ENCODE measurements at regions not wholly inside any gene's neighbourhood (a gene's known extent, or its start where the extent isn't known, plus 50 kb on each side); places are given as distances from the start of the nearest gene placed in this dataset.

DNA sequence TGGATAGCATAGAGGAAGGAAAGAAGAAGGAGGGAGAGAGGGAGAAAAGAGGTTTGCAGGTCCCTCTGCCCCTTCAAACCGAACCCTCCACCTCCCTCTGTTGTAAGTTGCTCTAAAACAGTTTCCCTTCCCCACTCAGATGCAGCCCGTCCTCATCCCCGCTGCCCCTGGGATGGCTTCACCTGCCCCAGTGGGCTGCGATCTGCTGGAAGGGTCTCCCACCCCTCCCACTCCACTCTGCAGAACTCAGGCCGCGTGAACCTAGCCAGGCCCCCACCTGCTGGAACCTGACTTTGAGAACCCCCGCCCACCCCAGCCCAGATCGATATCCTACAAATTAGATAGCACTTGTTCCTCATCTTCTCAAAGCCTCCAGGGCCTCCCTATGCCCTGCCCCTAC is 190.8 kb downstream of the DLL1 start:
- no peak for DNase-seq (ENCODE audit: low read depth in 3 of 3, low spot score in 1 of 3)

DNA sequence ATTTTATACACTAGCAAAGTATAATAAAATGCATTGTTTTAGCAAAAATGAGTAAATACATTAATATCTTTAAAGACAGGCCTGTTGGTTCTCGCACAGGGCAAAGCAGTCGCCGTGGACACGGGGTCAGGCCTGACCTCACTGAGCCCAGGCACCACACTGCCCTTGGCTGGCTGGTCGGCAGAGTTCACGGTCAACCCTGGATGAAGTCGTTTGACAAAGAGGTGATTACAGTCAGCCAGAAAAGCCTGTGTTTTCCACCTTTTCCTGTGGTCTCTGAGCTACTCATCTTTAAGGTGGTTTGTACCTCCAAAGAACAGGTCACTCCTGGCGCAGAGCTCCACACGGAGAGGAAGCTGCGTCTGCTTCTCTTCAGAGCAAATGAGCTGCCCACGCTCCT is 191.5 kb downstream of the DLL1 start:
- no peak for DNase-seq (ENCODE audit: low read depth in 3 of 3, low spot score in 1 of 3)

DNA sequence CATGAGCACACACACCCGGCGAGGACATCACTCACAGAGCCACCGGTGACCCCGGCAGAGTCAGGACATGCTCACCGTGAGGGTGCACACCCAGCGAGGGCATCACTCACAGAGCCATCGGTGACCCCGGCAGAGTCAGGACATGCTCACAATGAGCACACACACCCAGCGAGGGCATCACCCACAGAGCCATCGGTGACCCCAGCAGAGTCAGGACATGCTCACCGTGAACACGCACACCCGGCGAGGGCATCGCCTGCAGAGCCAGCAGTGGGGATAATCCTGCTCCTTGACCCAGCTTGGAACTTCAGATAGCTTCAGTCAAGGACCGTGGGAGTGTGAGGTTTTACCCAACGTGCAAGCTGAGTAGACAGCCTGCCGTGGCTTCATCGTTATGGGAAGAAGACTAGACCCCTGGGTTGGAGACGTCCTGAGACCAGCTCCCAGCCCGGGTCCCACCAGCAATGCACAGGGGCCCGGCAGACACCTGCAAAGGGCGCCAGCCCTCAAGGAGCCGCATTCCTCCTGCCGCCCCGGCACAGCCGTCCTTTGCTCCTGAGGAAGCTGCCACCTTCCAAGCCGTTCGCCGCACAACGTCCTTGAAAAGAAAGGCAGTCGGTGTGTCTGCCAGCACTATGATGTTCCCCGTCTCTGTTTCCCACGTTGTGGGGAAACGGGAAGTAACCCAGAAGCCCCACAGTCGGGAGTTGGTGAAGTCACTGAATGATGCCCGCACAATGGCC is 192.3 kb downstream of the DLL1 start:
- no peak for DNase-seq (ENCODE audit: low read depth in 3 of 3, low spot score in 1 of 3)

DNA sequence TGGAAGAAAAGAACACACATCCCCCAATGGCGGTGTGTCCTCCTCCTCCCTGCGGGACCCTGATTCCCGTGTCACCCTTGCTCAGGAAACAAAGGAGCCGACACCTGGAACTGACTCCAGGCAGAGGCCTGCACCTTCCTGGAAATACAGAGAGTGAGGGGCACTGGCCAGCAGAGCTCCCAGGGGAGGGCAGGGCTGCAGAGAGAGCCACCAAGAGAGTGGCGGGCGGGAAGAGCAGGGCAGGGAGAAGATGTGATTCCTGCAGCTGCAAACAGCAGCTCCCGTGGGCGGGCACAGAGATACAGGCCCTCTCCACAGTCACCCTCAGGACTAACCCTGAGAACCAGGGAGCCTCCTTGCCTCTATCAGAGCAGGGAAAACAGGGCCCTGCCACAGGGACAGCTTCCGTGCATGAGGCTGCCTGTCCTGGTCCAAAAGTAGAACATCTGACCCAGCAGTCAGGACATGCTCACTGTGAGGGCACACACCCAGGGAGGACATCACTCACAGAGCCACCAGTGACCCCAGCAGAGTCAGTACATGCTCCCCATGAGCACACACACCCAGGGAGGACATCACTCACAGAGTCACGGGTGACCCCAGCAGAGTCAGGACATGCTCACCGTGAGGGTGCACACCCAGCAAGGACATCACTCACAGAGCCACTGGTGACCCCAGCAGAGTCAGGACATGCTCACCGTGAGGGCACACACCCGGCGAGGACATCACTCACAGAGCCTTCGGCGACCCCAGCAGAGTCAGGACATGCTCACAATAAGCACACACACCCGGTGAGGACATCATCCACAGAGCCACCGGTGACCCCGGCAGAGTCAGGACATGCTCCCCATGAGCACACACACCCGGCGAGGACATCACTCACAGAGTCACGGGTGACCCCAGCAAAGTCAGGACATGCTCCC is 193.1 kb downstream of the DLL1 start:
- no peak for DNase-seq (ENCODE audit: low read depth in 3 of 3, low spot score in 1 of 3)

DNA sequence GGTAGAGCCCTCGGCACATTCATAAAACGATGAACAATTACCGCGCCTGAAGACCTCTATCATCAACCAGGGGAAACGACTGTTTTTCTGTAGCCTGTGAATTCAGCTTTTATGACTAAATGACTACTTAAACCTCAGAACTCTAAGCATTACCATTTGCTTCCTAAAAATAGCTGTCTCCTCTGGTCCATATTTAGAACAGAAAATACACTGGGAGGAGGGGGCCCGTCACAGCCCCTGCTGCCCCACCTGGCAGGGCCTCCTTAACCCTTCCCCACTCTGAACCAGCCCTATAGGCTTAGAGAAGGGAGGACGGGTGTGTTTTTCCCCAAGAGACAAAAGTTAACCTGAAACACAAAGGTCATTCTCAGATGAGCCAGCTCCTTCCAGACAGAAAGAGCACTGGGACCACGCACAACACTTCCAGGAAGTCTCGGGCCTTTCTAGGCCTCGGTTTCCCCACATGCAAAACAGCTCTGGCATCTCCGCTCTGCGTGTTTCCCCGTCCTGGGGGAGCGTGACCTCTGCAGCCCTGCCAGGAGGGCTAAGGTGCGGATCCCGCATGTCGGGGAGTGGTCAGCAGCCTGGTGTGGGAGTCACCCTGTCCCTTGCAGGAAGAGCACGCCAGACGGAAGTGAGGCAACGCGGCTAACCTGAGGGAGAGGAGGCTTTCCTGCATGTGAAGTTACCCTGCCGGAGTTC is 193.9 kb downstream of the DLL1 start:
- no peak for DNase-seq (ENCODE audit: low read depth in 3 of 3, low spot score in 1 of 3)

DNA sequence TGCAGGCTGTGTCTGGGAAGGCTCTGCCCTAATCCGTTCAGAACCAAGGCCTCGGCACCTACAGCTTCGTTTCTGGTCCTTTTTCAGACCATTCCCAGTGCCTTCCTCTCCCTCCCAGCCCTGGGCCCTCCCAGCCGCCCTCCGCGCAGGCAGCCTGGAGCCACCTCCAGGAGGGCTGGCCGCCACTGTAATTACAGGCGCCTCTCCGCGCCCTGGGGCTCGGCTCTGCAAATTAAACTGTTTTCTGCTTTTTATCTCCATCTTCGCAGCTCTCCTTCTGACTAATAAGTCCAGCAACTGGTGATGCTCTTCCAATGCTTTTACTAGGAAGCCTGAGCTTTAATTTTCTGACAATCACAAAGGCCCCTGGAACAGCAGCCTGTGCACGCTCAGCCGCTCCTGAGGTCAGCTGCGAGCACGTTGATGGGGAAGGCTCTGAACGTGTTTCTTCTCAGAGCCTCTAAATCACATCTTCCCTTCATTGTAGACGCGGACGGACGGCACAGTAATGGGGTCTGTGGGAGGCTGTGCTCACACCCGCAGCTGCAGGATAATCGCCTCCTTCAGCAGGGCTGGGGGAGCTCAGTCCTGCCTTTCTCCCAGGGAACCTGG is 194.6 kb downstream of the DLL1 start:
- DNase-seq (ENCODE audit: low read depth in 3 of 3, low spot score in 1 of 3): no peak

DNA sequence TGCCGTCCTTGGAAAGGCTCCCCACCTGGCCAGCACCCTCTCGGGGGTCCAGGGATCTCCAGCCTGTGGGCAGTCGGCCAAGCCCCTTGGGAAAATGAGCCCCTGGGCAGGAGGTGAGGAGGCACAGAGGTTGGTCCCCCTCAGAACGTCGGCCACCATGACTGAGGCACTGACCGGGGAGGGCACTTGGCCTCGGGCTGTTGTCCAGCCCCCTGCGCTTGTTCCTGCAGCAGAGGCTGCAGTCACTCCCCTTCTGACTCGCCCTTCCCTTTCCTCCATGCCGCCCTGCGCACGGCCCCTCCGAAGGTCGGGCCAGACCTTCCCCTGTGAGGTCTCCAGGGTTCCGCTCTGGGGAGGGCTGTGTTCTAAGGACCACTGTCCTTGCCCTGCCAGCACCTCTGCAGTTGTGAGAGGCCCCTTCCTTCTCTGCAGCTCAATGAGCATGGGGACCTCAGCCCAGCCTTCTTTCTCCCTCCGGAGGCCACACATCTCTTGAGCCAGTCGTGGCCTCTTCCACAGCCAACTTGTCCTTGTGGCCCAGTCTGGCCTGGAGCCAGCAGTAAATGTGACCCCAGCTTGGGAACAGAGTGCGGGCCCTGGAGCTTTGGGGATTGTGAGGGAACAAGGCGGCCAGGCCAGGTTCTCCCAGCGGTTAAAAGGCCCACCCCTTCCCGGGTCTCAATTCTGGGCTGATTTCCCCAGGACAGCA is 195.5 kb downstream of the DLL1 start:
- DNase-seq (ENCODE audit: low read depth in 3 of 3, low spot score in 1 of 3): no peak

DNA sequence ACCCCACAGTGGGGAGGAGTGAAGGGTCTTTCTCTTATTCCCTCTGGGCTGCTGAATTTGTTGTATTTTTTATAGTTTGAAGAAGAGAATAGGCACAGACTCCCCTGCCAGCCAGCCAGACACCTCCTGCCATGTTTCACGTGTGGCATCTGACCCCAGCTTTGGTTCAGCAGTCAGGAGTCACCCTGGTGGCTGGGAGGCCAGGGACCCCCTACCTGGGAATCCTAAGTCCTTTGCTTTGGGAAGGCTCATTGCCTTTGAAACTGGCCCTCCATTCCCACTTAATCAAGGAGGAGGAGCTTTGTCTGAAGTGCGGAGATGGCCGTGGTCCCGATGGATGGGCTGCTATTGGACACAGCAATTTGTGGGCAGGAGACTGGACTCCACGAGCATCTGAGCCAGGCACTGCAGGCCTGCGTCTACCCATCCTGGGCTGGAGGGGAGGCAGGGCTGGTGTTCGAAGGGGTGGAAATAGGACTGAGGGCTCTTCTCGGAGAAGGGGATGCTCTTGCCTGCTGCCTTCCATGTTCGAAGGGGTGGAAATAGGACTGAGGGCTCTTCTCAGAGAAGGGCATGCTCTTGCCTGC is 196.1 kb downstream of the DLL1 start:
- no peak for DNase-seq (ENCODE audit: low read depth in 3 of 3, low spot score in 1 of 3)

DNA sequence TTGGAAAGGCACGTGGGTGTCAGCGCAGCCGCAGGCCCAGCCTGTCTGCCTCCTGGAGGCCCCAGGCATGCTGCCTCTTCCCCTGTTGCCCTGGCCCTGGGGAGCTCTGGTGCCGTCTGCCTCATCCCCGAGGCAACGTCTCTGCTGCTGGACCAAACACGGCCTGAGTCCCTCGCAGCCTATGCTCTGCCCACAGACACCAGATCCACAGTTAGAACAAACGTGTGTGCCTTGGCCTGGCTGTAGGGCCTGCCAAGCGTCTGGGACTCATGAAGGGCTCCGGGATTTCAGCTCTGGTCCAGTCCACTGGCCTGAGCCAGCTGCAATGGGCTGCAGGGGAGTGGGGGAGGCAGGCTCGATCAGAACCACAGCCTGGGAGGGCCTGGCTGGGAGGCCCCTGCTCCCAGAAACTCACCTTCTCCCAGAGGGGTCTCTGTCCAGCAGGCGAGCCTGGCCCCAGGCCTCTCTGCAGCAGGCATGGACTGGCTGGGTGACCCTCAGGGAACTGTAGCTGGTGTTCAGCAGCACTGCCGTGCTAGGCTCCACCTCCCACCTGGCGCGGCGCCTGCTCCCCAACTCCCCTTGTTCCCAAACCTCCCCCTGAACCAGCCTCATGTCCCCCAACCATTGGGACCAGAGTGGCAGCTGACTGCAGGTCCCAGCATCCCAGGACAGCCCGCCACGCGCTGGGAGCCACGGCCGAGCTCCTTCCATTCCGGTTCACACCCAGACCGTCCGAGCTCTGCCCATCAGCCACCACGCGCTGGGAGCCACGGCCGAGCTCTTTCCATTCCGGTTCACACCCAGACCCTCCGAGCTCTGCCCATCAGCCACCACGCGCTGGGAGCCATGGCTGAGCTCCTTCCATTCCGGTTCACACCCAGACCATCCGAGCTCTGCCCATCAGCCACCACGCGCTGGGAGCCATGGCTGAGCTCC is 197.0 kb downstream of the DLL1 start:
- DNase-seq (ENCODE audit: low read depth in 3 of 3, low spot score in 1 of 3): no peak

DNA sequence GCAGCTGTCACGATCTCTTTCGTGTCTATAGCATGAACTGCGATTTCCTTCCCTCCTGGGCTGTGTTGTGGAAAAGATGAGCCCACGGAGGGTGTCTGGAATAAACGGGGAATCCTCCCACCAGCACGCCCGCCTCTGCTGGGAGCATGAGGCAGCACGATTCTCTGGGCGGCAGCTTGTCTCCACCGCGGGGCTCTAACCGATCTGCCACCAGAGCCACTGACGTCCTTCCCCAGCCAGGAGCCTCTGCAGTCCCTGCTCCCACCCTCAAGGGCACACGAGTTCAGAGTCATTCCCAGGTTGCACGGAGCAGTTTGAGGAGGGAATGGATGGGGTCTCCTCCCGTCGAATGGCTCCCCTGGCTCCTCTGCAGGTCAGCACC is 197.6 kb downstream of the DLL1 start:
- no peak for DNase-seq (ENCODE audit: low read depth in 3 of 3, low spot score in 1 of 3)

DNA sequence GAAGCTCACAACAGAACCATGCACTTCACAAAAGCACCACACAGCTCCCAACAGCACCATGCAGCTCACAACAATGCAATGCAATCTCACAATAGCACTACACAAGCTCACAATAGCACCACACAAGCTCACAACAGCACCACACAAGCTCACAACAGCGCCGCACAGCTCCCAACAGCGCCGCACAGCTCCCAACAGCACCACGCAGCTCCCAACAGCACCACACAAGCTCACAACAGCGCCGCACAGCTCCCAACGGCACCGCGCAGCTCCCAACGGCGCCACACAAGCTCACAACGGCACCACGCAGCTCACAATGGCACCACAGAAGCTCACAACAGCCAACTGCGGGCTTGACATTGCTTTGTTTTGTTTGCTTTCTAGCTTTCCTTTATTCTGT is 198.1 kb downstream of the DLL1 start:
- no peak for DNase-seq (ENCODE audit: low read depth in 3 of 3, low spot score in 1 of 3)

DNA sequence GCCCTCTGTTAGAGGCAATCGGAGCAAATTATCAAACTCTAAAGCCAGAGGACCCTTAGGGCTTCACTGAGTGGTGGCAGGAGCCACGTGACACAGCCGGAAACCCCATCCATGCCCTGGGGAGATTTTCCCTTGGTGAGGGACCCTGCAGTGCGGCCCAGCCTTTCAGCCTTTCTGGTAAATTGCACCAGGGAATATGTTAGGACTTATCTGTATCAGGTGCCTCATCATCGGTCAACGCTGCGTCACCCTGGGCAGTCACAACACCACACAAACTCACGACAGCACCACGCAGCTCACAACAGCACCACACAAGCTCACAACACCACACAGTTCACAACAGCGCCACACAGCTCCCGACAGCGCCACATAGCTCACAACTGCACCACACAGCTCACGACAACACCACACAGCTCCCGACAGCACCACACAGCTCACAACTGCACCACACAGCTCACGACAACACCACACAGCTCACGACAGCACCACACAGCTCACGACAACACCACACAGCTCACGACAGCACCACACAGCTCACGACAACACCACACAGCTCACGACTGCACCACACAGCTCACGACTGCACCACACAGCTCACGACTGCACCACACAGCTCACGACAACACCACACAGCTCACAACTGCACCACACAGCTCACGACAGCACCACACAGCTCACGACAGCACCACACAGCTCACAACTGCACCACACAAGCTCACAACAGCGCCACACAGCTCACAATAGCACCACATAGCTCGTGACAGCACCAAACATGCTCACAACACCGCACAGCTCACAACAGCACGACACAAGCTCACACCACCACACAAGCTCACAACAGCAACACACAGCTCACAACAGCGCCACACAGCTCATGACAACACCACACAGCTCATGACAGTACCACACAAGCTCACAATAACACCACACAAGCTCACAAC is 199.0 kb downstream of the DLL1 start:
- no peak for DNase-seq (ENCODE audit: low read depth in 3 of 3, low spot score in 1 of 3)

DNA sequence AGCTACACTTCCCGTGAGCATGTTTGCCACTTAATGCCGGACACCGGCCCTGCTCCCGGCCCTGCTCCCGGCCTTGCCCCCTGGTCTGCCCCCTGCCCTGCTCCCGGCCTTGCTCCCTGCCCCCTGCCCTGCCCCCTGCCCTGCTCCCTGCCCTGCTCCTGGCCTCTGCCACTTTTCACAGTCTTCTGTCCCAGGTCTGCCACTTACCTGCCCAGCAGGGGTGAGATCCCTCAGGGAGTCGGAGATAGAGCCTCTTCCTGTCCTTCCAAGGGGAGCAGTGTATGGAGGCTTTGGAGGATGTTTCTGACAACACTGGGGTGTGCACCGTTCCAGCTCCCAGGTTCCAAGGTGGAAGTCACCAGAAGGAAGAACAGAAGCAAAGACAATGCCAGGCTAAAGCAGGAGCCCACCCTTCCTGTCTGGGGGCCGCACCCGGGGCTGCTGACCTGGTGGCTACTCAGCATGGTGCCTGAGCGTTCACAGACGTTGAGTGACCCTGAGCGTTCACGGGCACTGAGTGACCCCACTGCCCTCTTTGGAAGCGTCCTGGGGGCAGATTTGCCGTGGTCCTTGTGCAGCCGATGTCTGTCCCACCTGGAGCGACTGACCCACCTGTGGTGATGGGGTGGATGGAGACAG is 199.8 kb downstream of the DLL1 start:
- DNase-seq (ENCODE audit: low read depth in 3 of 3, low spot score in 1 of 3): no peak

DNA sequence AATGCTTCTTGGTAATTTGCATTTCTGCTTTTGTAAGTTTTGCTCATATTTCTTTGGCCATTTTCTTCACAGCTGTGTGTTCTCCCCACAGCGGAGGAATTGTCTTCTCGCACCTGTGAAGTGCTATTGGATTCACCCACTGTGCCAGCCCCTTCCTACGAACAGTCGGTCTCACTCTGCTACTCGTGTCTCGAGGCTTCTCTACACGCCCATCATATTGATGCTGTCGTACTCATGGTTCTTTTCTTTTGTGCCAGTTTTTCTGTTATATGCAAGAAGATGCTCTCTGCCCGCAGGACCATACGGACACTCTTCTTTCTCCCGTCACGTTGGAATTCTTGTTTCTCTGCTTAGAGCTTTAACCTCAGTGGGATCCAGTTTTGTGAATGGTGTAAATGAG is 200.3 kb downstream of the DLL1 start:
- no peak for DNase-seq (ENCODE audit: low read depth in 3 of 3, low spot score in 1 of 3)

DNA sequence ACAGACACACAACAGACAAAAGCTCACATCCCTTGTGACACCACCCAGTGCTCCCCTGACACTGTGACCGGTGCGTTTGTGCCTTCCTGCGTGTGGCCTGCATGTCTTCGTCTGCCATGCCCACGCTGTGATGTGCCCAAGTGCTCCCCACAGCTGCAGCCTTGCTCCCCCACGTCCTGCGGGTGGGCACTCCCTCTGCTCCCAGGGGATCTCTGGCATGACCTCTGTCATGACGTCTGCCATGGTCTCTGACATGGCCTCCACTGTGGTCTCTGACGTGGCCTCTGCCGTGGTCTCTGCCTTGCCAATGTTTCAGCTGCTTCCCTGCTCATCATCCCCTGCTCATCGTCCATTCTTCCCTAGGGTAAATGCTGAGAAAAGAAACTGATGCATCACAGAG is 200.9 kb downstream of the DLL1 start:
- no peak for DNase-seq (ENCODE audit: low read depth in 3 of 3, low spot score in 1 of 3)

DNA sequence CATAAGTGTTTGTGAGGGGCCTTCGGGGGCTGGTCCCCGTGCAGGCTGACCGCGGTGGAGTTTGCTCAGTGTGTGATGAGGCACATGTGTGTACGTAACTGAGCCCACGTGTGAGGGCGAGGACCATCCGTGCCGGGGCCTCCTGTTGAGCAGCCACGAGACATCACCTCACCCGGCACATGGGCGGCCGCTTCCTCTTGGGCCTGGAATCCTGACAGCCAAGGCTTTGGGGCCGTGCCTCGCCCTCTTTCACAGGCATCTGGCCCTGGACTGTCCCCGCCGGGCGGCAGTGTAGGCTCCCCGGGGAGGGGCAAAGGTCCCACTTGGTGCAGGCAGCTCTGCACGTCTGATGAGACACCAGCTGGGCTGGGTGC is 202.3 kb downstream of the DLL1 start:
- no peak for DNase-seq (ENCODE audit: low read depth in 3 of 3, low spot score in 1 of 3)

DNA sequence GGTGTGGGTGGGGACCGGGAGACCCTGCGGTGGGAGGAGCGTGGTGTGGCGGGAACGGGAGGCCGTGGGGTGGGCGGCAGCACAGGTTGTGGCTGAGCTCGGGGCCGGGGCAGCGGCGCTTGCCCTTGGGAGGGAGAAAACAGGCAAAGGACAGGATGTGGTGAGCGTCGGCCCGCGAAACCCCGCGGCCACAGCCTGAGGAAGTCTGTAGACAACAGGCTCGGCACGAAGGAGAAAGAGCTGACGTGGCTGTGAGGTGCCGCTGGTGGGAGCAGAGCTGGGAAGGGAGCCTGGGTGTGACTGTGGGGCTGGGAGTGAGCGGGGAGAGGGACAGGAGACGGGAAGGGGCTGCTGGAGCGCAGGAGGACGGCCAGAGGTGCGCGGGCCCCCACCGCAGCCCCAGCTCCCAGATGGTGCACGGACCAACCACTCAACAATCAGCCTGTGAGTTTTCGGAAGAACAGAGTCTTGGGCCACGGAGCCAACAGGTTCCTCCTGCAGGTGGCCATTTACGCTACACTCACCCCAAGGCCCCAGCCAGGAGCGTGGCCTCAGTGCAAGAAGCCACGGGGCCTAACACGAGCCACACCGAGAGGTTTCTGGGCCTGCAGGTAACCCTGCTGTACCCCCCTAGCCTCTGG is 202.8 kb downstream of the DLL1 start:
- DNase-seq (ENCODE audit: low read depth in 3 of 3, low spot score in 1 of 3): peak in 2 of 3 donors; percentile 7 to 10
